ENCODE measurements at regions not wholly inside any gene's neighbourhood (a gene's known extent, or its start where the extent isn't known, plus 50 kb on each side); places are given as distances from the start of the nearest gene placed in this dataset.

DNA sequence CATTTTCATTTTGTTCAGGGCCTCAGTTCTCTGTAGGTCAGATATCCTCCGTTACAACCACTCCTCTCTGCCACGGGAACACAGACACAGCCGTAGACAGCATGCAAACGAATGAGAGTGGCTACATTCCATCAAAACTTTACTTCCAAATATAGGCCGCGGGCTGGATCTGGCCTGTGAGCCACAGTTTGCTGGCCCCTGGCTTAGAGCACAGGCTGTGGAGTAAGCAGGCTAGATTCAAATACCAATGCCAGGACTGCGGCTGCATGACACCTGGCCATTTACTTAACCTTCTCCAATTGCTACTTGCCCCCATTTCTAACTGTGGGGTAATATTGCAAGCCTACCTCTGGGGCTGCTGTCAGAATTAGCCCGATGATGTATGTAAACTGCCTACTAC is 325.8 kb upstream of the POU3F3 start:
- DNase-seq (ENCODE audit: low read depth, low spot score), result no peak

DNA sequence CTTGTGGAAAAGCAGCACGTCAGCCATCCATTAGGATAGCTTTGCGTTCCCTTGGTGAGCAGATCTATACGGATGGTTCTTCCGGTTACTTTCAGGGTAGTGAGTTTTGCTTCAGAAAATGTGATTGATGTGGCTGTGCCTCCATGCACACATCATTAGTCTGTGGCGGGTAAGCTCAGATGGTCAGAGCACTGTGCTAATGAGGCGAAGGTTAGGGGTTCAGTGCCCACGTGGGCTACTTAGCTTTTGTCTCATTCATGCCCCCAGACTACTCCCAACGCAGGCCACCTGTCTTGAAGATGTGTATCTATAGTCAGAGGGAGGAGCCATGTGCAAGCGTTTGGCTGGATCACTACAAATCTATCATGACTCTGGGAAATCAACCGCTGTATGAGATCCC is 322.8 kb upstream of the POU3F3 start:
- no peak for DNase-seq (ENCODE audit: low read depth, low spot score)

DNA sequence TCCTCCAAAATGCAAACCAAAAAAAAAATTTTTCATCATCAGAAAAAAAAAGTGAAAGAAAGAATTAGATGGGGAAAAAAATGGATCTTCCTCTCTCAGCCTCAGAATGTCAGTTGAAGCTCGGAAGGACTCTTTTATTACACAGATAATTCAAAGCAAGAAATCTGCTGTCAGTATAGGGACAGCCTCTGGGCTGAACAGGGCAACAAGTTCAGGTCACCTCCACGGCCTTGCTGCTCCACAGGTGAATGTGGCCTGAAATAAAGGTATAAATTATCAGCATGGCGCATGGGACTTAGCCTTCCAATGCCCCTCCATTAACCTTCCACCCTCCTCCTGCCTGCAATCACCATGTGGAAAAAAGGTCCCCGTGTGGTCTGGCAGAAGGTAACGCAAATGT is 316.8 kb upstream of the POU3F3 start:
- DNase-seq (ENCODE audit: low read depth, low spot score), result no peak

DNA sequence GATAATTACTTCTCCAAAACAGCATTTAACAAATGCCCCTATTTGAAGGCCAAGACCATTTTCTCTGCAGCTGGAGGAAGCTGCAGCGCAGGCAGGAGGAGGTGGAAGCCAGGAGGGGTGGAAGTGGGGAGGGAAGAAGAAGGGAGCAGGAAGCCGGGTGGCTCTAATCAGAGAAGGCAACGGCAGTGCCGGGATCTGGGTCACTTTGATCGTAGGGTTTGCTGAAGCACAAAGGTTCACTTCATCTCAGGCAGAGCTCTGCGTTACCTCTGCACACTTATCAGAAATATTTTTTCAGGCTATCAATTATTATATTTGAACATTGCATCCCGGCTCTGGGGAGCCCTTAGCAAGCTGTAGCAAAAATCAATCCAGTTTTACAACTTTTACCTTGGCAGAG is 315.8 kb upstream of the POU3F3 start:
- no peak for DNase-seq (ENCODE audit: low read depth, low spot score)

DNA sequence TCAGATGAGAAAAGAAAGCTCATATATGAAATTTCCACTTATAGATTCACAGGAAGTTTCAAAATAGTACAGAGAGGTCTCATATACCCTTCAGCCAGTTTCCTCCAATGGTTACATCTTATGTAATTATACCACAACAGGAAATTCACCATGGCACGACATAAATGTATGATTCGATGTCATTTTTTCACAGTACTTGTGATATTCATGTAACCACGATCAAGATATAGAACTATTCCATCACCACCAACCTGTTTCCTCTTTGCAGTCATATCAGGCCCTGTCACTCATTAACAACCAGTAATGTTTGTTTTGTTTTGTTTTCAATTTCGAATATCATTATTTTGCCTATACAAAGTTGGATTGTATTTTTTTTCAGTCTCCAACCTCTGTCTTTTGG is 314.3 kb upstream of the POU3F3 start:
- DNase-seq (ENCODE audit: low read depth, low spot score), result no peak

DNA sequence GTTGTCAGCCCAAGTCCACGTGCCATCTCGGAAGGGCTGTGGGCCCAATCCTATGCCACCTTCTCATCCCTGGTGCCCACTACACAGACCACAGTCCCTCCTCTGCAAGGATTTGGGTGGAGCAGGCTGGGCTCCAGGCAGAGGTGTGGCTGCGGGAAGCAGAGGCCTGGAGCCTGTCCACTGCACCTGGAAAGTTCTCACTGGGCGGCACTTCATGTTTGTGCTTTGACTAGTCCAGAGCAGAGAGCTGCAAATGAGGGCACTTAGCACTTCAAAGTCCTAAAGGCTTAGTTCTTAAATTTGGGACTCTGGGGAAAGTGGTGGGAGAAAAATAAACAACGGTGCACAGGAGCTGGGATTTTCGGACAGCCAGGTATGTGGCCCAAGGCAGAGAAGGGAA is 308.9 kb upstream of the POU3F3 start:
- DNase-seq (ENCODE audit: low read depth, low spot score), result peak; percentile 28

DNA sequence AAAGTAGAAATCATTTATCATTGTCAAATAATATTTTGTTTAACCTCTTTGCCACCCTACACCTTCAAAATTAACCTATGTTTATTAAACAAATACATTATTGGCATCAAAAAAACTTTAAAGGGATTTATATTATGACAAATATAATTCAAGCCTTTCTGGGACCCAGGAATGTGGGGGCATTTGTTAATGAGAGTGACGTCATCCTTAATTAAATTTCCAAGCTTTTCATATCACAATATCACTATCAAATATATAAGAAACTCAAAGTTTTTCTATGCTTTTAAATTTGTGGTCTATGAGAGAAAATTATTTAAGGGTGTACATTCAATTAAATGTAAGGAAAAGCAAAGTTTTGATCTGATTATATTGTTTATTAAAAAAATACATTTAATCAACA is 307.4 kb upstream of the POU3F3 start:
- DNase-seq (ENCODE audit: low read depth, low spot score), result no peak

DNA sequence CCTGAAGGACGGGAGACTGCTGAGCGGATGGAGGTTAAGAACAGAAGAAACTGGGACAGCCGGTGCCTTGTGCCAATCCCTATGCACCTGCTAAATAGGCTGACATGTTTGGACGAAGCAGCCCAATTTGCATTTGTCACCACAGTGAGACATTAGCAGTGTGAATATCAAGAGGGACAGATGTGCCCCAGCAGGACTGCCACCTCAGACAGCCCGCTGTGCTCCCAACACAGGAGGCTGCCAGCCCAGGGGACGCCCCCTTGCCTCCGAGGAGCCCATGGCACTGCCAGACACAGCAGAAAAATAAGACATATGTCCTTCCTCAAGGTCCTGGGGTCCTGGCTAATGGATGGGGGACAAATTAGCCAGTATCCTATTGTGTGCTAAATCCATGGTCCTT is 306.7 kb upstream of the POU3F3 start:
- no peak for DNase-seq (ENCODE audit: low read depth, low spot score)

DNA sequence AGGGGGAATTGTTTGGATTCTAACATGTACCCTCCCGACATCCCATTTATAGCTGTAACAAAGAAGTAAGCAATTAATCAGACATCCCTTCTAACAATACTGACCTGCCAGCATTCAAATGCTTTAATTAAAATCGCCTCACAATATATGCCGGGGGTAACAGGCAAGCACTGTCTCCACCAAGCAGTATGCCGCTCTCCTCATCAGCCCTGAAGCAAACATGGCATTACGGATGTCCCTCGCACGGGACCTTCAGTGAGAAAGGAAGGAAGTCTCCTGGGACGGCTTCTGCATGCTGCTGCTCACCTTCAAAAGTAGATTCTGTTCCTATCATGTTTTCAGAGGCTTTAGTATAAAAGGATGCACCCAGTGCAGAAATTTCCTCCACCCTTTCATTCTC is 292.7 kb upstream of the POU3F3 start:
- no peak for DNase-seq (ENCODE audit: low read depth, low spot score)

DNA sequence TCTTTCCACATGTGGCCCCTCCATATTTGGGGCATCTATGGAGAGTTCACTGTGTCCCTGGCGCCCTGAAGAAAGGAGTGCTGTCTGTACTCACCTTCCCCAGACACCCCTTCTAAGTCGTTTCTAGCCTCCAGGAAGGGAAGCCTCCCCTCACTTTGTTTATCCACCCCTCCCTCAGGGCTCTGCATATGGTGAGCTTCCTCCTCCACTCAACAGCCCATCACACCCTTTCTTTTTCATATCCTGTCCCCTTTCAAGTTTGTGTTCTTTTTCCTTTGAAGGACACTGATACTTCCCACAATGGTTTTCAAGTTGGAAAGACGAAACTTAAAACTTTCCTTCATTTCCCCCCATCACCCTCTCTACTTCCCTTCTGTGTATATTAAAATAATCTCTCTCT is 291.4 kb upstream of the POU3F3 start:
- DNase-seq (ENCODE audit: low read depth, low spot score), result no peak

DNA sequence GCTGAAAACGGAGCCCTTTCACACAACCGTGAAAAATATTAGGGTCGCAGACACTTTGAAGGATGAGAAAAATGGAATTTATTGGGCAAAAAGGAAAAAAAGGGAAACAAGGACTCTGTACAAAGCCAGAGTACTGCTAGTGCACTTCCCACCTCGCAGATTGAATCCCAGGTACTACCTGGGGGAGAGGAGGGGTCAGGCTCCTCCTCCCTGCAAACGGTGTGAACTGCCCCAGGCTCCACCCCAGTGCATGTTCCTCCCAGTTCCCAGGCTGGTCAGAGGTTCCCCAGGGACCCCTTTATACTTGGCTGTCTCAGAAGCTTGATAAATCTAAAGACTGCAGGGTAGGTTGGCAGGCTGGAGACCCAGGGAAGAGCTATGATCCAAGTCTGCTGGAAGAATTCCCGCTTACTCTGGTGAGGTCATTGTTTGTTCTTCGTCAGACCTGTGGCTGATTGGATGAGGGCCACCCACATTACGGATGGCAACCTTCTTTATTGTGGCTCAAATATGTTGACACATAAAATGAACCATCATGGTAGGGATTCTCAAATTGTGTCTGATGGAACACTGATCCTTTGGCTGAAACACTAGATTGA is 290.4 kb upstream of the POU3F3 start:
- peak; percentile 33 for DNase-seq (ENCODE audit: low read depth, low spot score)

DNA sequence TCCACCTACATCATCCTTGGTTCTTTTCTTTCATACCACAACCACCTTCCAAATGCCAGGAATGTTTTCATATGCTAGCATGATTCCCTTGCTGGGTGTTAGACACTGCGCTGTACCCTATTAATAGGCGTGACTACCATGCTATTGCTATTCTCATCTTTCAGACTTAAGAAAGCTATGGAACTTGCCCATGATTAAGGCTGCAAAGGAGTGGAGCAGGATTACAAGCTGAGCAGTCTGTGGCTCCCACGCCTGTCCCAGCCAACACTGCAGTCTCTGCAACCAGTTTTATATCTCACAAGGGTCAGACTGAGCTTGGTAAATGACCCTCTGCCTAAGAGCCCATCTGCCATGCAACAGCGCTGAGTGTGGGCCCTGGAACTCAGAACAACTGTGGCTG is 285.7 kb upstream of the POU3F3 start:
- no peak for DNase-seq (ENCODE audit: low read depth, low spot score)

DNA sequence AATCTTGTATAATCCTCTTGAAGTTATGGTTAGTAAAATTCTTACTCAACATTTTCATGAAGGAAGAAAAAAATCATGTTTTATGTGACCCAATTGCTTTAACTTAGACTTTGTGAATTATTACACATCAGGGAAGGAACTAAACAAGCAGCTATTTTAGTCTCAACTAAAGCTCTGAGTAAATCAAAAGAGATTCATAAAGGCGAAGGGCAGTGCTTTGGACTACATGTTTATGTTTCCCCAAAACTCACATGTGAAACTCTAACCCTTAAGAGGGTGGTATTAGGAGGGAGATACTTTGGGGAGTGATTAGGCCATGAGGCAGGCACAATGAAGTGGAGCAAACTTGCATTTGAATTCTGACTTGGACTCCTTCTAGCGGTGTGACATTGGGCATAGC is 283.7 kb upstream of the POU3F3 start:
- DNase-seq (ENCODE audit: low read depth, low spot score), result no peak

DNA sequence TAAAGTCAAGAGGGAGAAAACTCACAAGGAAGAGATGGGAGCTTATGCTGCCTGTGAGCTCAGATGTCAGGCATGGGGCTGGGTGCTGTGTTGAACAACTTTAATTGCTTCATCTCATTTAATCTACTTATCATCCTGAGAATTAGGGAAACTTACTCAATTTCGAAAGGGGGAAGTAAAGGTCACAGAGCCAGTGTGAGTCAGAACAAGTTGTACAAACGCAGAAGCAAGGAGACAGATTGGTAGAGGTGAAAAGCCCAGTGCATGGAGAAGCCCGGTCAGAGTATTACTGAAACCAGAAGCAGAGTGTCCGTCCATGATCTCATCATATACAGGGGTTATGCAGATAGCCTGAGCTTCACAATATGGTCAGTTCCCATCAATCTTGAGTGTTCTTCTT is 281.1 kb upstream of the POU3F3 start:
- no peak for DNase-seq (ENCODE audit: low read depth, low spot score)

DNA sequence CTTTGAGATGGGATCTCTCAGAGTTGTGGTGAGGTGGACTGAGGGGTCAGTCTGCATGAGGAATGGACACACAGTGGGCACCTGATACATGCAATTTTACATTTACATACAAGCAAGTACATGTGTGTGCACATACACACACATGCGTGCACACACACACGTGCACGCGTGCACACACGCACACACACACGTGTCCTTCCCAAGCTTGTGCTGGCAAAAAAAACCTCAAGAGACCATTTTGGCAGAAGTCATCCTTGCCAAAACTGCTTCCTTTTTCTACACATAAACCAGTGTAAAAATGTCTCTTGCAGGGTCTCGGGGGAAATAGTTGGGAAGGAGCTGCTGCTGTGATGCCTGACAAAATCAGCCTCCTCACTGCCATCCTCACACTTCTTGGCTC is 279.5 kb upstream of the POU3F3 start:
- no peak for DNase-seq (ENCODE audit: low read depth, low spot score)

DNA sequence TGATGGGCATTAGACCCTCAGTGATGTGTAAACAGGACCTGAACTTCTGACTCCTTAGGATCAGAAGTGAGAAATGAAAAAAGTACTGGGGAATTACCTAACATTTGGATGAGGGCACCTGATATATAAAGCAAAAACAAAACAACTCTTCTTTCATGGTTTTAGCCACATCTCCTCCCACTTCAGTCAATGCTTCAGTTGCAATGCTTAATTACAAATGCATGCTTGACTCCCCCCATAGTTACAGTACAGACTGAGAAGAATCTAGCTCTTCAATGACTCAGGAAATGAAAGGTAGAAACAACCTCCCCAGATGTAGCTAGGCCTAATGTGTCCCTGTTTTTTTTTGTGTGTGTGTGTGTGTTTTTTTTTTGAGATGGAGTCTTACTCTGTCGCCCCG is 276.8 kb upstream of the POU3F3 start:
- DNase-seq (ENCODE audit: low read depth, low spot score), result no peak

DNA sequence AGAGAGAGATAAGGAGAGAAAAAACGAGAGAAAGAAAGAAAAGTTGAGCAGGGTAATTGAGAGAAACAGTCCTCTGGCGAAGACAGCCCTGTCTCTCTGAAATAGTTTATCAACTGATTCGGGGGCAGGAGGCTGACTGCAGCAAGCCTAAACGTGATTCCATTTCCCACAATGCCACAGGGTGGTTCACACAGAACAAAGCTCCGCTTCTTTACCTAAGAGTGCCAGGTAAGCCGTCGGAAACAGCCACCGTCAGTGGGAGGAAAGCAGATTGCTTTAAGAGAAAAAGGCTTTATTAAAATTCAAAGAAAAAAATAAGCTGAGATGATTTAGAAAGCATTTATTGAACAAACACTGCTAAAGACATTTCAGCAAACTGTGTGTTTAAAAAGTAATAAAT is 271.4 kb upstream of the POU3F3 start:
- no peak for DNase-seq (ENCODE audit: low read depth, low spot score)

DNA sequence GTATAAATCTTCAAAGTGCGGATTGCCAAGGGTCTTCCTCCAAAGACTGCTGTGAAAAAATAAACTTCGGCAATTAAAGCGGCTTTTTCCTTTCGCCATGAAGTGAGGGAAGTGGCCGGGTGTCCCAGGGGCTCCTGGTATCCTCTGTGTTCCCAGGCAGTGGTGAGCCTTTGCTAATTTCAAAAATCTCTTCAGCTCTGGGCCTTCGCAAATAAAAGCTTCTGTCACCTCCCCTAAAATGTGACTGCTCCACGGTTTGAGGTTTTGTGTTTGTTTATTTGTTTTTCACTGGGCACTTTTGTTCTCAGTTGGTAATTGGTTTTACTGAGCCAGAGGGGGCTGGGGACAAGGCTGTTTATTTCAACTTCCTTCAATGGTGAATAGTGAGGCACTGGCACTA is 270.1 kb upstream of the POU3F3 start:
- peak; percentile 12 for DNase-seq (ENCODE audit: low read depth, low spot score)

DNA sequence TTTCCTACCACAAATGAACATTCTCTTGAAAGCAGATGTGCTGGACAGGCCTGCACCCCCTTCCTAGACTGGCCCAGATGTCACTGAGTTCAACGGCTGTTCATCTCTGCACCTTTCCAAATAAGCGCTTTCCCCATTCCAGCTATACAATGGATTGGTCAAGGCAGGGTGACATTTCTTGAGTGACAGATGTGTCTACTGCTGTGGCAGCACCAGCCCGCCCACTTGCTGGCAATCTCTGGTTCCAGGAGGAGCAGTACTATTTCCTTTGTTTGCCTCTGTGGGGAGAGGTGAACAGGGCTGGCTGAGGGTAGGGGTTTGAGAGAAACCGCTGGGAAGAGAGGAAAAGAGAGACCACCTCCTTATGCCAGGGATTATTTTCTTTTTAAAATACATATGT is 269.5 kb upstream of the POU3F3 start:
- DNase-seq (ENCODE audit: low read depth, low spot score), result peak; percentile 51

DNA sequence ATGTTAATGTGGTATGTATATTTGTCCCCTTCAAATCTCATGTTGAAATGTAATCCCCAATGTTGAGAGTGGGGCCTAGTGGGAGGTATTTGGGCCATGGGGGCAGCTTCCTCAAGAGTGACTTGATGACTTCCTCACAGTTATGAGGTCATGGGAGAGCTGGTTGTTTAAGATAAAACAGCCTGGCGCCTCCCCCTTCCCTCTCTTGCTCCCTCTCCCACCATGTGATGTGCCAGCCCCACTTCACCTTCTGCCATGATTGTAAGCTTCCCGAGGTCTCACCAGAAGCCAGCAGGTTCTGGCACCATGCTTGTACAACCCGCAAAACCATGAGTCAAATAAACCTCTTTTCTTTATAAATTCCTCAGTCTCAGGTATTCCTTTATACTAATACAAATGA is 258.3 kb upstream of the POU3F3 start:
- DNase-seq (ENCODE audit: low read depth, low spot score), result no peak

DNA sequence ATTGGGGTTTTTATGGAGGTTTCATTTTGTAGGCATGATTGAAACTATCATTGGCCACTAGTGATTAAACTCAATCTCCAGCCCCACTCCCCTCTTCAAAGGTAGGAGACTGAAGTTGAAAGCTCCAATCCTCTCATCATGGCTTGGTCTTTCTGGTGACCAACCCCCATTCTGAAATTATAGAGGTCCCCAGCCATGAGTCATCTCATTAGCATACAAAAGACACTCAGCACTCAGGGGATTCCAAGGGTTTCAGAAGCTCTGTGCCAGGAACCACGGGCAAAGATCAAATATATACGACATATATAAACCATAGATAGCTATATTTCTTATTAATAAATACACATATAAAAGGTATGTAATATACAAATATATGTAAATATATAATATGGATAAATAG is 256.0 kb upstream of the POU3F3 start:
- no peak for DNase-seq (ENCODE audit: low read depth, low spot score)

DNA sequence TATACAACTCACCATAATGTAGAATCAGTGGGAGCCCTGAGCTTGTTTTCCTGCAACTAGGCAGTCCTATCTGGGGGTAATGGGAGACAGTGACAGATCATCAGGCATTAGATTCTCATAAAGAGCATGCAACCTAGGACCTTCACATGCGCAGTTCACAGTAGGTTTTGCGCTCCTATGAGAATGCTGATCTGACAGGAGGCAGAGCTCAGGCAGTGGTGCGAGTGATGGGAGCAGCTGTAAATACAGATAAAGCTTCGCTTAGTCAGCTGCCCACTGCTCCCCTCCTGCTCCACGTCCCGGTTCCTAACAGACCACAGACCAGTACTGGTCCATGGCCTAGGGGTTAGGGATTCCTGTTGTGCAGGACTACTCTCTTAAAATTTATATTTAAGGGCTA is 255.3 kb upstream of the POU3F3 start:
- DNase-seq (ENCODE audit: low read depth, low spot score), result no peak

DNA sequence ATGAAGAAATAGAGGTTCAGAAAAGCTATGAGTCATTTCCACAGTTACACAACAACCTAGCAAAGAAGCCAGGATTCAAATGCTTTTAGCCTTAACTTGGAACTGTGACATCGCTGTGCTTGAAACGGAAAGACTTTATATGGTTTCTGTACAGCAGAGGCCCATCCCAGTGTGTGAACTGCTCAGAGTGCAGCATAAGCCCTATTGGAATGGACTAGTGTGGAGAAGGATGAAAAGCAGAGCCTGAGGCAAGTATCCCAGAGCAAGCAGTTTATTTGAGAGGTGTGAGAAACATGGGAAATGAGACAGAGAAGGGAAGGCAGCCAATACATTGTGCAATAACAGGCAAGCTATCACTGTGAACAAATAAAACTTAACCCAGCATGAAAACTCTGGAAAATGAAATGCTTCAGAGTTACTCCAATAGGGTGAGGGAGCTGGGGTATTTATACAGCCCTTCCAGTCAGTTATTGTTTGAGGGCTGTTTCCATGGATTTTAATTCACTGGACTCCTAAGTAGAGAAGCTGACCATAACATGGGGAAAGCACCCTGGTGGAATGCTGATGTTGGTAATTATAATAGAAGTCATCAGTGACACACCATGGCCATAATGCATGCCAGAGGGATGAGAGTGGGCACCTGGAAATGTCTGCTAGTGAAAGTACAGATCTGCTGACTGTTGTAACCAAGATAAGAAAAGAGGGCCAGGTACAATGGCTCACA is 254.0 kb upstream of the POU3F3 start:
- no peak for DNase-seq (ENCODE audit: low read depth, low spot score)

DNA sequence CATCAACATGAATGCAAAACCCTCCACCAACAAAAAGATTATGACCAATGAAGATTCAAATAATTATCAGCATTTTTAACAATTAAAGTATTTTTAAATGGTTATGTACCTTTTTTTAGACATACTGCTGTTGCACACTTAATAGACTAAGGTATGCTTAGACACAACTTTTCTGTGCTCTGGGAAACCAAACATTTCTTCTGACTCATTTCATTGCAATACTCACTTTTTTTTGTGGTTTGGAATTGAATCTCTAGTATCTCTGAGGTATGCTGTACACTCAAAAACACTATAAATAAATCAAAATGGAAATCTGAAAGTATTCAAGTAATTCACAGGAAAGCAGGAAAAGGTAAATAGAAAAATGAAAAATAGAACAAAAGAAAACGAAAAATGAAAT is 247.9 kb upstream of the POU3F3 start:
- no peak for DNase-seq (ENCODE audit: low read depth, low spot score)
